HUES48 (cell line): ENCODE measurements at regions not wholly inside any gene's neighbourhood (a gene's known extent, or its start where the extent isn't known, plus 50 kb on each side); places are given as distances from the start of the nearest gene placed in this dataset.
"Not testable (repeated sequence)": the region's sequence is repeated elsewhere in the genome, so short reads cannot be mapped to it uniquely, and the experiment has no call there.

Experiments used
- H3K27ac ChIP-seq: one replicate; pipeline ENCODE4 v1.7.0; 2013; ENCODE audit warnings: low read depth, low read length, inconsistent platforms
- H3K27me3 ChIP-seq: 2 replicates; pipeline ENCODE4 v1.6.1; 2013; ENCODE audit warnings: mild to moderate bottlenecking, low read length; ENCODE audit not compliant: control insufficient read depth, insufficient read depth
- H3K36me3 ChIP-seq: 2 replicates; pipeline ENCODE4 v1.6.1; 2013; ENCODE audit warnings: low read length; ENCODE audit not compliant: control insufficient read depth, insufficient read depth
- H3K4me1 ChIP-seq: 2 replicates; pipeline ENCODE4 v1.6.1; 2013; ENCODE audit warnings: mild to moderate bottlenecking, low read length; ENCODE audit not compliant: control insufficient read depth, insufficient read depth
- H3K4me3 ChIP-seq: 2 replicates; pipeline ENCODE4 v1.5.1; 2013; ENCODE audit warnings: mild to moderate bottlenecking, low read depth, low read length
- H3K9ac ChIP-seq: 2 replicates; pipeline ENCODE4 v1.6.1; 2013; ENCODE audit warnings: mild to moderate bottlenecking, low read depth, low read length, moderate library complexity
- H3K9me3 ChIP-seq: 2 replicates; pipeline ENCODE4 v1.6.1; 2013; ENCODE audit warnings: low read length; ENCODE audit not compliant: control insufficient read depth, insufficient read depth

DNA sequence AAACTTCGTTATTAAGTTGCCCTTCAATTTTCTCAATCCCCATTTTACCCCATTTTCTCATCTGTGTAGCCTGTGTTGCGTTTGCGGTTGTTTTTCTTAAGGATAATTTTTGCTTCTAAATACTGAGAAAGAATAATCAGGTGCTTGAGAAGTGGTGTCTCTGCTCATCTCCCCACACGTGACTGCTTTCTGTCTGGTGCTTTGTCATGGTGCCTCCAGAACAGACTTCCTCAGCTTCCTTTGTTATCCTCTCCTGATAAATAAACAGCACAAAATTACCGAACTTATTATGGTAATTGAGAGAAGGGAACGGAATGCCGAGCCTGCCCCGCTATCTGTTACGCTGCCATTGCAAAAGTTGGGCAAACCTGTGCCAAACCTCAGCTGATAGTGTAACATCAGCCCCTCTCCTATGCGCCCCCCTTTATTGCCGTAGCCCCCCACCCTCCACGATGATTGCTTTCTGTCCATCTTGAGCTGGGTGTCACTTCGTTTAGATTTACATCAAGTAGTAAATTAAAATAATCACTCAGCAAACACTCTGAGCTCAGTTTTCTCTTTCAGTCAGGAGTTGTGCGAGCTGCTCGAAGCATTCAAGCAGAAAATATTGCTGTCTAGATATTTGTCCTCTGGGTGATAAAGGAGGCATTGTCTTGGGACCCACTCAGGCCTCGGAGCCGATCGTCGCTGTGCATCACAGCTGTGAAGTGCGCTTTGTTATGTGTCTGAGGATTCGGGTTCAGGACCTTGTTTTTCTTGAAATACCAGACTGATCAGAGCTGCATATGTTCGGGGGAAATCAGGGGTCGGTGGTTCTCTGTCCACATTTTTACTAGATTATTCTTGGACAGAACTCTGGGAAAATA, 1008.5 kb upstream of the FANCL start:
- Histone ChIP-seq H3K4me1 (peaks cover 10% of the 10 kb centered on the region; the same call in 1 of the 2 replicates), H3K27ac (no peak overlapping the region), H3K9ac (no peak overlapping the region), H3K27me3 (no peaks in the 10 kb centered on the region), H3K4me3 (no peak overlapping the region), H3K9me3 (no peaks in the 10 kb centered on the region), H3K36me3 (no peaks in the 10 kb centered on the region)

DNA sequence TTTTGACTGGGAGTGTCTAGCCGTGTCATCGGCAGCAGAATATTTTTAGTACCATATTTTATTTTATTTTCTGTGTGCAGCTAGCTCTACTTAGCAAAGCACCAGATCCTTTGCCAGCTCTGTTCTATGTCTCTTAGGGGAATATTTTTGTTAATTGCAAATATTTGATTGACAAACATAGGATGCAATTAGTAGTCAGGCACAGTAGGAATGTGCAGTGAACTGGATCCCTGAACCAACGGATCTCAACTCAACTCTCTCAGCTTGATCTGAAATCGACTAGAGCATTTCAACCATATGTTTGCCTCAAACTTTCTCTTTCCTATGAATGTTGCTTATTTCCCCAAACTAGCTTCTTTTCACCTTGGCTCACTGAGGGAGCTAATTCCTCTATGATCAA, 998.0 kb upstream of the FANCL start:
- Histone ChIP-seq H3K27ac (no peak overlapping the region), H3K4me3 (no peak overlapping the region)

DNA sequence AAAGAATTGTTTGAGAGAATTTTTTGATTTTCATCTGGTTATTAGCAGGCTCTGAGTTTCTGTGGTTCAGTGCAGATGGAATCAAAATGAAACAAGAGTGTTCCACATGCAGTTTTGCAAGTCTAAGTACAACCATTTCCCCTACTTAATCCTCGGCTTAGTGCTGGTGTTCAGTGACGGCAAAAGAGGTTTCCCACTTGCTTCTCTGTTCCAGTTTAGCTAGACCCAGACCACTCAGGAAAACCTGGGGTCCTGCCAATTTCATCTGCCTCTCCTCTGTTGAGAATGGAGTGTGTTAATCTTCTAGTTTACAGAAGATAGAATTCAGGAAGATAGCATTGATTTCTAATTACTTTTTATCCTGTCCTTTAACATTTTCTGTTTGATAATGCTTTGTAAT, 996.2 kb upstream of the FANCL start:
- no peaks in the 10 kb centered on the region for H3K36me3 ChIP-seq

More for the DNA sequence above, 998.0 kb upstream of the FANCL start:
- Histone ChIP-seq H3K36me3 (no peaks in the 10 kb centered on the region), H3K9me3 (no peaks in the 10 kb centered on the region), H3K4me1 (peaks cover 9% of the 10 kb centered on the region; the same call in 1 of the 2 replicates), H3K9ac (no peak overlapping the region), H3K27me3 (no peaks in the 10 kb centered on the region)

DNA sequence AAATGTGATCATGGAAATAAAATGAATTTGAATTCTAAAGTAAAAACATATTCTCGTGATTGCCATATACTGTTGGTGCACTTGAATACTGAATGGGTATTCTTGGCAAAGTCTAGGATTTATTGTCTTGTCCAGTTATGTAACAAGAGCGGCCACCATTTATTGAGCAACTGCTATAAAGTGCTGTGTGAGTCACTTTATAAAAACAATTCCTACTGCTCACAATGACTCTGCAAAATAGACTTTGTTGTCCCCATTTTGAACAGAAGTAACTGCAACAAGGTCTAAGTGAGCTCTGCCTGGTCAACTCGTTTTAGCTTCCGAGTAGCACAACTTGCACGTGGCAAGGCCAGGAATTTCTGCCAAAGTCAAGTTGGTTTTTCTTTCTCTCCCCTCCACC, 995.6 kb upstream of the FANCL start:
- H3K4me1 ChIP-seq = no peaks in the 10 kb centered on the region; the same call in 1 of the 2 replicates
- no peak overlapping the region for H3K9ac ChIP-seq
- H3K9me3 ChIP-seq = no peaks in the 10 kb centered on the region
- no peaks in the 10 kb centered on the region for H3K36me3 ChIP-seq
- H3K27ac ChIP-seq = no peak overlapping the region
- no peak overlapping the region for H3K4me3 ChIP-seq
- no peaks in the 10 kb centered on the region for H3K27me3 ChIP-seq

More for the DNA sequence above, 996.2 kb upstream of the FANCL start:
- Histone ChIP-seq H3K27me3 (no peaks in the 10 kb centered on the region), H3K27ac (no peak overlapping the region), H3K9me3 (no peaks in the 10 kb centered on the region), H3K9ac (no peak overlapping the region), H3K4me3 (no peak overlapping the region), H3K4me1 (peaks cover 5% of the 10 kb centered on the region; the same call in 1 of the 2 replicates)

DNA sequence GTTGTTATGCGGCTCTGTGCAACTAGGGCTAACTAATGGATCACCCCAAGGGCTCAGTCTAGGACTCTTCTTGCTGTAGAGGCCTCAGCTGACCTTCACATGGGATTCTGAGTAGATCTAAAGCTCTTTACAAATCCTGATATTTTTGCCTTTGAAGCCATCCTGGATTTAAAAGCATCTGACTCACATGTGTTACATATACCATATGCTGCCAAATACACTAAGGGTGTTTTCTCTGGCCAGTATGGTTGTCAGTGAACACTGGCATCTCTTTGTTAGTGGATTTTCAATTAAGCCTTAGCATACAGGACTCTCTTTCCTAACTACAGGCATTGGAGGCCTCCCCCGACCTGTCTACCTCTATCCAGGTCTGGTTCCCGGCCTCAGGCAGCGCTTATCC, 992.8 kb upstream of the FANCL start:
- H3K4me3 ChIP-seq = no peak overlapping the region
- no peaks in the 10 kb centered on the region for H3K9me3 ChIP-seq
- no peak overlapping the region for H3K9ac ChIP-seq
- no peaks in the 10 kb centered on the region for H3K4me1 ChIP-seq
- H3K27me3 ChIP-seq = no peaks in the 10 kb centered on the region
- H3K36me3 ChIP-seq = no peaks in the 10 kb centered on the region
- H3K27ac ChIP-seq = no peak overlapping the region

DNA sequence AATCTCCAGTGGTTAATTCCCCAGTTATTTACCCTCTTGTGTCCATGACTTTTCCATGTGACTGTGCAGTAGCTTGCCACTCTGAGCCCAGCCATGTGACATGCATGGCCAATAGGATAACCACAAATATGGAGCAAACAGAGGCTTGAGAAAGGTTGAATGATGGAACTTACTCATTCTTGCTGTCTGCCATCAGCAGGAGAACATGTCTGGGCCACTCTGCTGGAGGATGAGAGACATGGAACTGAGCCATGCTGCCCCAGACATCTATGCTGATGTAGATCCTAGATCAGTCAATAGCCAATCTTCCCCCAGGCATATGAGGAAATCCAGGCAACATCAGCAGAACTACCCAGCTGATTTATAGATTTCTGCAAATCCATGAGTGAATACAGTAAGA, 992.3 kb upstream of the FANCL start:
- no peaks in the 10 kb centered on the region for H3K36me3 ChIP-seq
- no peaks in the 10 kb centered on the region for H3K27me3 ChIP-seq
- H3K4me1 ChIP-seq = no peaks in the 10 kb centered on the region
- no peak overlapping the region for H3K9ac ChIP-seq
- no peak overlapping the region for H3K4me3 ChIP-seq
- H3K9me3 ChIP-seq = no peaks in the 10 kb centered on the region
- H3K27ac ChIP-seq = no peak overlapping the region

DNA sequence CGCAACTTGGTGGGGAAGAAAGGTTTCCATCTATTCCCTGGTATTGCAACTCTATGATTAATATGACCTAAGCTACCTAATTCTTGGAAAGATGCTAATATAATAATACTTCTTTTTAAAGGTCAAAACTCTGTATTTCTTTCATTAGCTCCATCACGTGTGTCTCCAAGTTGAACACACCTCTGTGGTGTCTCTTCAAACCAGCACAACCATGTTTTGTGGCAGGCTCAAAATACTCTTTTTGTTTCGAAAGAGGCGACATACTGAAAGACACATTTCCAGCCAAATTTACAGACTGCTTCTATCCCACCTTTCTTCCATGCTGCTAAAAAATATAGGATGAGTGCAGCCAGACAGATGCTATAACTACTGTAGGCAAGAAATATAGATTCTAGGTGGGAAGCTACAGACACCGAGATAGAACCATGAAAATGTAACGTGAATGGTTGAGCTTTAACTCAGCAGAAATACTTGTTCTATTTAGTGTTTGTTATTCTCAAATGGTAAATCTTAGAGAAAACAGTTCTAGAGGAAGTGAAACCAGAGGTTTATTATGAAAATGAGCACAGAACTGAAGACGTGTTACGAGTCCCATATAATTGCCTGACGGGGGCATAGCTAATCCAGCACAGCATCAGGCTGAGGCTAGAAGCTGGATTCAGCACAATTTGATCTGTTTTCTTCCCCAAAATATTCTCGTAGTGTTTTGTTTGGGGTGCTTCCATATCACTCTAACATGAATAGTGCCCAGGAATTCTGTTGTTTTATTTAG, 991.5 kb upstream of the FANCL start:
- Histone ChIP-seq H3K9ac (no peak overlapping the region), H3K27ac (no peak overlapping the region), H3K4me3 (no peak overlapping the region), H3K9me3 (no peaks in the 10 kb centered on the region), H3K4me1 (no peaks in the 10 kb centered on the region), H3K36me3 (no peaks in the 10 kb centered on the region), H3K27me3 (no peaks in the 10 kb centered on the region)

DNA sequence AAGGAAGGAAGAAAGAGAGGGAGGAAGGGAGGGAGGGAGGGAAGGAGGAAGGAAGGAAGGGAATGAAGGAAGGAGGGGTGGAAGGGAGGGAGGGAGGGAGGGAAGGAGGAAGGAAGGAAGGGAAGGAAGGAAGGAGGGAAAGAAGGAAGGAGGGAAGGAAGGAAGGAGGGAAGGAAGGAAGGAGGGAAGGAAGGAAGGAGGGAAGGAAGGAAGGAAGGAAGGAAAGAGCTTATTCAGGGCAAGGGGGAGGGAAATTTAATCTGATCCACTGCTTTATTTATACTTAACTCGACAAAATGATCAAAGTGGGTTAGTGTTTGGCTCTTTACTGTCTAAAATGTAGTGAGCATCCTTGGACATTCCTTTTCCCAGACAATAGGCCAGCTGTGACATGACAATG, 985.2 kb upstream of the FANCL start:
- not testable (repeated sequence) for H3K9me3 ChIP-seq, H3K4me3 ChIP-seq, H3K27ac ChIP-seq, H3K27me3 ChIP-seq, H3K4me1 ChIP-seq, H3K9ac ChIP-seq, H3K36me3 ChIP-seq

DNA sequence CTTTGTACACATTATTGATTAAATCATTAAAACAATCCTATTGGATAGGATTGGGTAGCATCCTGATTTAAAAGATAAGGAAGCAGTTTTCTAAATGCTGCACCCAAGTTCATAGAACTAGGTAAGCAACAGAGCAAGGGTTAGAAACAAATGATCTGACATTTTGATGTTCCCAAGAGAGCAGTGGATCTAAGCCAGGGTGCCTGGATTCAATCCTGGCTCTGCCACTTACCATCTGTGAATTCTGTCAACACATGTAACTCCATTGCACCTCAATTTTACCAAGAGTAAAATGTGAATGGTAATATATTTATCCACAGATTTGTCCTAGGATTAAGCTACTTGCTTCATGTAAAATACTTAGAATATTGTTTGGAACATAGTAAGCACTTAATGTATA, 982.6 kb upstream of the FANCL start:
- H3K4me1 ChIP-seq = no peaks in the 10 kb centered on the region

DNA sequence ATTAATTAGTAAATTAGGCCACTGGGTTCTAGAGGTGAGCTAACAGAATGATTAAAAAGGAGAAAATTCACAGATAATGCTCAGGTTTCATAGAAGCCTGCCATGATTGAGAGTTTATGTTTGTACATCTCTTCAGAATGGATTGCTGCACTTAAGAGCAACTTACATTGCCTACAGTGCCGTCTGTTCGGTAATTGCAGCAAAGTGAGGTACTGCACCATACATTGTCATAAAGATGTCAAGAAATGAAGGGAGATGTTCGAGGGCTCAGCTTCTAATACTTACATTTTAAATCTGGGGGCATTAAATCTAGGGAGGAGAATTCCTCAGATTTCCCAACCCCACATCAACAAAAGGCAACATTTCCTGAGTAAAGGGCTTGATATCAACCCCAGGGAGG, 976.2 kb upstream of the FANCL start:
- H3K4me3 ChIP-seq = no peak overlapping the region
- no peak overlapping the region for H3K9ac ChIP-seq
- H3K9me3 ChIP-seq = no peaks in the 10 kb centered on the region
- no peak overlapping the region for H3K27ac ChIP-seq
- H3K27me3 ChIP-seq = no peaks in the 10 kb centered on the region
- H3K36me3 ChIP-seq = no peaks in the 10 kb centered on the region
- no peaks in the 10 kb centered on the region for H3K4me1 ChIP-seq

More for the DNA sequence above, 982.6 kb upstream of the FANCL start:
- Histone ChIP-seq H3K9me3 (no peaks in the 10 kb centered on the region), H3K27me3 (no peaks in the 10 kb centered on the region), H3K4me3 (no peak overlapping the region), H3K27ac (no peak overlapping the region), H3K36me3 (no peaks in the 10 kb centered on the region), H3K9ac (no peak overlapping the region)

DNA sequence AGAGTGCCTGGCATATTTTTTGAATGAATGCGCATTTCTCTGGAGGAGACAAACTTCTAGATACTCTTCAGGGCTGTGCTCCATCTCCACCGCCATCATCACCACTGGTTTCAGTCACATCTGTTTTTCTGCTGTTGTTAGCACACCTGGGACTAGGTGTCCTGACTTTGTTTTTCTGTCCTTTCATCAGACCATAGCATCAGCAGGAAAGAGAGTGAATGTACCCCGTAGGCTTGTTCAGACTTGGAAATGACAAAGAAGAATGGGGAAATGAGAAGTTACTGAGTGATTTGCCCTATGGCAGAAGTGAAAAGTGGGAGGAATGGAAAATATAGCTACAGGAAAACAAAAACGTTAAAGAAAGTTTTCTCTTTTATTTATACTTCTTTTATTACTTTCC, 965.2 kb upstream of the FANCL start:
- Histone ChIP-seq H3K27me3 (no peaks in the 10 kb centered on the region), H3K4me3 (no peak overlapping the region), H3K4me1 (no peaks in the 10 kb centered on the region), H3K27ac (no peak overlapping the region), H3K9me3 (no peaks in the 10 kb centered on the region), H3K36me3 (no peaks in the 10 kb centered on the region), H3K9ac (no peak overlapping the region)
